HPDE6-E6E7 (cell line): ENCODE measurements at regions not wholly inside any gene's neighbourhood (a gene's known extent, or its start where the extent isn't known, plus 50 kb on each side); places are given as distances from the start of the nearest gene placed in this dataset.
"Not testable (repeated sequence)": the region's sequence is repeated elsewhere in the genome, so short reads cannot be mapped to it uniquely, and the experiment has no call there.

Experiments used
- DNase-seq: peaks from one replicate; pipeline ENCODE4 v3.0.0; 2011; ENCODE audit warnings: missing footprints; ENCODE audit errors: extremely low spot score

DNA sequence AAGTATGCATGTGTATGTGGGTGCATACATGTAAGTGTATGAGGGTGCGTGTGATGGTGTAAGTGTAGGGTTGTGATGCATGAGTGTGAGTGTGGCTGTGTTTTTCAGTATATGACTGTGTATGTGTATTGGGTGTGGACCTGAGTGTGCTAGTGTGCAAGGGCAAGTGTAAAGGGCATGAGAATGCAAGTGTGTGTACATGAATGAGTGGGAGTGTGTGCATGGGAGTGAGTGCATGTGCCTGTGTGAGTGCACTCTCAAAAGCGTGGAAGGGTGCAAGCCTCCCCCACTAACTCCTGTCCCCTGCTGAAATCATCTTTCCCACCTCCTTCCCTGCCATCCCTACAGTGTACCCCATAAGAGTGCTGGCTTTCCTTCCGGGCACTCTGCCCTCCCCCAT lies 225.1 kb upstream of the PRKX start:
- DNase-seq, result no peak

DNA sequence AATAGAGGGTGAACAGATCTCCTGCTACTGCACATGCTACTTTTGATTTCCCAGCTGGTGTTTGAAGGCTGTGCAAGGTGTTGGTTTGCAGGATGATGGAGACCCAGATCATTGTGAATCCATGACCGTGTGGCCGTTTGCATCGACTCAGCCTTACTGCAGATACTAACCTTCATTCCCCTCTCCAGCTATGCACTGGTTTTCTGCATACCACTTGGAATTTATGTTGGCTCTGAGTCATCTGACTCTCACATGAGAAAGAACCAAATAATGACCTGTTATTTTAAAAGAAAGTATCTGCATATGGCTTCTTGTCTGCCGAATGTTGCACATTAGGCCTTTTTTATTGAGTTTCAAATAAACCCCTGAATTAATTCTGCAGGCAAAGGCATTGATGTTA lies 221.7 kb upstream of the PRKX start:
- not testable (repeated sequence) for DNase-seq

DNA sequence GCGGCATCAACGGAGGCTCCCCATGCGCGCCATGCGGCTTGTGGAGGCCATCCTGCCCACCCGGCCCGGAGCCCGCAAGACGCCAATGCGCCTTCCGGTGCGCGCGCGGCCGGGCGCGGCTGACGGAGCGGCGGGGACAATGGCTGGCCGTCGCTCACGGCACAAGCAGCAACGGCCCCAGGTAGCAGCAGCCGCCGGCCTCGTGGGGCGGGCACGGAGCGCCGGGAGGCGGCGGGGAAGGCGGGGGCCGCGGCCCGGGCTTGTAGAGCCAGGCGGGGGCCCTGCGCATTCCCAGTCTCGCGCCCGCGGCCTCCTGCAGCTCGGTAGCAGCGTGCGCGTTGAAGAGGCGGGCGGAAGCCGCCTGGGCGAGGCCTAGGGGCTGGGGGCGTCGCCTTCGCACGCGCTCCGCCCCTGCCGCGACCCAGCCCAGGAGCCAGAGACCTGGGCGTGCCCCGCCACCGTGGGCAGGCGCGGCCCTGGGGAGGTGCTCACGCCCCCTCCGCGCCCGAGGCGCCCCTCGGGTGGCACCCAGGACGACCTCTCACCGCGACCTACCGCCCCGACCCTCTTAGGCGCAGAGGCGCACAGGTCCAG lies 207.1 kb upstream of the PRKX start:
- DNase-seq, result not testable (repeated sequence)

DNA sequence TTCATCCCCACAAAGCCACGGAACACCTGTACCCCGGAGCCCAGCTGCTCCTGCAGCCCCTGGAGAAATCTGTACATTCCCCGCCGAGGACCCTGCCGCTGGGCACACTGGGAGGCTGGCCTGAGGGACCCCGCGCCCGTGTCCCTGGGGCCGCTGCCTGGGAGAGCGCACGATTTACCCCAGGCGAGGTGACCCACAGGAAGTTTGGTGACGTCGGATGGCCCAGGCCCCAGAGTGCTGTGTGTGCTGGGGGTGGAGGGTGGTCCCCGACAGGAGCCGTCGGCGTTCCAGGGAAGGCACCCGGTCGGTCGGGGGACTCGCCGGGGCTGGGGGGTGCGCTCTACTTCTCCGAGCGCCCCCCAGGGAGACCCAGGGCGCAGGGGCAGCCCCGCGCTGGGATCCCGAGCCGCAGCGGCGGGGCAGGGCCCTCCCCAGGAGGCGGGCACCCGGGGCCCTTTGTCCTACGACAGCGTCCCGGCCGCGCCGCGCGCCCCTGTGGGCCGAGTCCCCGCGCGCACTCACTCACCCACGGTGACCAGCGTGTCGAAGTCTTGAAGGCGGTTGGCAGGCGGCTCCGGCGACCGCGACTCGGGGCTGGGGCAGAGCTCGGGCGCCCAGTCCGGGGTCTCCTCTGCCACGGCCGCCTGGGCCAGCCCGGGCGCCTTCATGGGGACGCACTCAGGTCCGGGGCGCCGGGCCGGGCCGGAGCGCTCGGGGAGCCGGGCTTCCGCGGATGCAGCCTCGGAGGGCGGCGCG lies 206.4 kb upstream of the PRKX start:
- DNase-seq, result not testable (repeated sequence)

DNA sequence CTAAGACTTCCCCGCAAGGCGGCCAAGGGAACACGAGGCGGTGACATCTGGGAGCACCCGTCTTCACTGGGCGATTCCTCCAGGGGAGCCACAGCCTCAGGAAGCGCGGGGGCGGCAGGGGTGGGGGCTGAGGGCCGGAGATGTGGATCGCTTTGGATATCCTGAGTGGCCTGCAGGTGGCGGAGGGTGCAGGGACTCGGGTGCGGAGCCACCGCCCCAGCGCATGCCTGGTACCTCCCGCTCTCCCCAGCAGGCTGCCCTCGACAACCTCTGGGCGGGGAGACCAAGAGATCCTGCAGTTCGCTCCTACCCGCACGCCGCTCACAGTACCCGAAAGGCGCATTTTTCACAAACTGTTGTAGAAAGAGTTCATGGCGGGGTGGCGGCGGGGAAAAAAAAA lies 201.4 kb upstream of the PRKX start:
- DNase-seq, result not testable (repeated sequence)

DNA sequence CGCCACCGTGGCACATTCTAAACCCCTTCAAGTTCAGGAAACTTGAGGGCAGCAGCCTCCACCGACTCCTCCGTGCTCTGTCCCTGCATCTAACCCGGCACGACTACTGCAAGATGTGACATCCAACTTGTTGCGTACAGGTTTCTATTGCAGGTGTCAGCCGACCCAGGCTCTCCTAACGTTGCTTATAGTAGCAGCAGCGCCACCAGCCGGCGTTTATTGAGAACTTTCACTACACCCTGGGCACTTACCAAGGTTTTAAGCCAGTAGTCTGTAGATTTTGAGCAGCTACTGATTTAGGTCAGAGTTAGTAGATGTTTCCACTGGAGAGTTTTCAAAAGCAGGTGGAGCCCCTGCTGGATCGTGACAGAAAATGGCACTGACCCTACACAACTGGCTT lies 200.6 kb upstream of the PRKX start:
- DNase-seq, result not testable (repeated sequence)

DNA sequence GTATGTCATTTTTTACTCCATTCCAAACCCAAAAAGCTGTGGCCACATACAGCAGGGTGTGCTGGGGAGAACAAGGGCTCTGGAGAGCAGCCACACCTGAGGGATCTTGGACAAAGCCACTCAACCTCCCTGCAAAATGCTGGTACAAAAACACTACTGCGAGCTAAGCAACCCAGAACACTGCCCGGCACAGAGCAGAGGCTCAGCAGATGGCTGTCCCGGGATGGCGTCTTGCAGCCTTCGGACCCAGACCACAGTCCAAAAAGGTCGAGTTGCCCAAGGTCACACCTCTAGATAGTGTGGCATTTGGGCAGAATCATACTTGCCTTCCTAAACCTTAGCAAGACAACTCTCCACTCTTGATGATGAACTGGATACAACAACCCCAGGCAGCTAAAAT lies 197.6 kb upstream of the PRKX start:
- DNase-seq, result not testable (repeated sequence)

DNA sequence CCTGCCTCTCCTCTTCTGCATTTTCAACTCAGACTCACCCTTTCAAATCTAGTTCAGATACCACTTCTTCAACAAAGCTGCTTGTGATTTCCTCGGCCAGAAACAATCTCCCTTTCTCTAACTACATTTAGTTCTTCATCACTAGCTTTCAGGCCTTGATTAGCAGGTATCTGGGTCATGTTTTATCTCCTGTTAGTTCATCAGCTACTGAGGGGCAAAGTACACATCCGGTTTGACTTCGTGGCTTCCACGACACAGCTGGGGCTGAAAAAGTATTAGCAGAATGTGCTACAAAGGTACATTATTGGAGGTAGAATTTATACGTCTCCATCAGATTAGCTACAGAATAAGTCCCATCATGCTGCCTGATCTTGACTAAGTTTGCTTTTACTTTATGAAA lies 197.2 kb upstream of the PRKX start:
- DNase-seq, result not testable (repeated sequence)

DNA sequence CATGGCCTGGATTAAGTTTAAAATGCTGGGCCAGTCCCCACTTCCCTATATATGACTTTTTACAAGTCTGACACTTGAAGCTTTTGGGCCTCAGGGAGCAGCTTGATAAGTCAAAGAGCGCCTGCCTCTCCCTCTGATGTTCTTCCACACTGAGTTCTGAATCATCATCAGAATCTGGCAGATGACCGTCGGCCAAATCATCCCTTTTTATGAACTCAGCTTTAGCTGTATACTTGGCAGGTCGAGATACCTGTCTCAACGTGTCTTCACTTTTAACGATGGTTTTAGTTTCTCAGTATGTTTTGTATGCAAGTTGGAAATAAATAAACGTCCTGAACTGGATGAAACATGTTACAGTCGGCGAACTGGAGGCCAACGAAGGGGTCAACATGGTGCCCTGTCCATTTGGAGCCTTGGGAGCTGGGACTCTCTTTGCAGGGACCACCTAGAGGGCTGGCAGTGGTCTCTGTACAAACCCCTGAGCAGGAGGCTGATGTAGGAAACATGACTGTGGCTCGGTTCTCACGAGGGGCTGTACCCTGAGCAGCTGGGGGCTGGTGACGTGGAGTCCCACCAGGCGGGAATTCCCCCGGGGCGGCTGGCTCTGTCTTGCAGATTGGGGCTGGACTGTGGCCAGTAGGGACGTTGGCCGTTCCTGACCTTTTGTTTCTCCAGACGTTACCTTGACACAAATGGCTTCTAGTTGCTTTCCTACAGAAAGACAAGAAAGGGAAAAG lies 192.2 kb upstream of the PRKX start:
- not testable (repeated sequence) for DNase-seq

DNA sequence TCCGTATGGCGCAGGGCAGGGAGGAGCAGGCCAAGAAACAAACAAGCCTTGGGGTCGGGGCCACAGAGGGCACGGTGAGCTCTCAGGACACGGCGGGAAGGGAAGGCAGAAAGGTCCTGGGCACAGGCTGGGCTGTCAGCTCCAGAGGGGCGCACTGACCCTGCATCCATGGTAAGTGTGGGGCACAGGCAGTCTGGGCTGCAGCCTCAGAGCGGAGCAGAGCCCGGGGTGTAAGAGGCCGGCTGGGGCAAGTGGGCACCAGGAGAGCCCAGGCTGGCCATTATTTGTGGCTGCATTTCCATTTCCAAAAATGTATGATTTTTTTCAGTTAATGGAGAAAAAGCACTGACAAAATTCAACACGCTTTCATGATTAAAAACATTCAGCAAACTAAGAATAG lies 188.8 kb upstream of the PRKX start:
- DNase-seq, result not testable (repeated sequence)

DNA sequence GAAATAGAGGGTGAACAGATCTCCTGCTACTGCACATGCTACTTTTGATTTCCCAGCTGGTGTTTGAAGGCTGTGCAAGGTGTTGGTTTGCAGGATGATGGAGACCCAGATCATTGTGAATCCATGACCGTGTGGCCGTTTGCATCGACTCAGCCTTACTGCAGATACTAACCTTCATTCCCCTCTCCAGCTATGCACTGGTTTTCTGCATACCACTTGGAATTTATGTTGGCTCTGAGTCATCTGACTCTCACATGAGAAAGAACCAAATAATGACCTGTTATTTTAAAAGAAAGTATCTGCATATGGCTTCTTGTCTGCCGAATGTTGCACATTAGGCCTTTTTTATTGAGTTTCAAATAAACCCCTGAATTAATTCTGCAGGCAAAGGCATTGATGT lies 183.3 kb upstream of the PRKX start:
- not testable (repeated sequence) for DNase-seq

DNA sequence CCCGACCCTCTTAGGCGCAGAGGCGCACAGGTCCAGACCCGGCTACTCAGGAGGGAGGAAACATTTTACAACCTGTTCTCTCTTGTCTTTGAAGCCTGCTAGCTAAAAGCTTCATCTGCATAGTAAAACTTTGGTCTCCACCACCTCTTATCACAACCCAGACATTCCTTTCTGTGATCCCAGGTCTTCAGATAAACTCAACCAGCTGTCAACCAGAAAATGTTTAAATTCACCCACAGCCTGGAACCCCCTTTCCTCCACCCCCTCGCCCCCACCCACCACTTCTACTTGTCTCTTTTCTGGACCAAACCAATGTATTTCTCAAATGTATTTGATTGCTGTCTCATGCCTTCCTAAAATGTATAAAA lies 169.1 kb upstream of the PRKX start:
- not testable (repeated sequence) for DNase-seq

DNA sequence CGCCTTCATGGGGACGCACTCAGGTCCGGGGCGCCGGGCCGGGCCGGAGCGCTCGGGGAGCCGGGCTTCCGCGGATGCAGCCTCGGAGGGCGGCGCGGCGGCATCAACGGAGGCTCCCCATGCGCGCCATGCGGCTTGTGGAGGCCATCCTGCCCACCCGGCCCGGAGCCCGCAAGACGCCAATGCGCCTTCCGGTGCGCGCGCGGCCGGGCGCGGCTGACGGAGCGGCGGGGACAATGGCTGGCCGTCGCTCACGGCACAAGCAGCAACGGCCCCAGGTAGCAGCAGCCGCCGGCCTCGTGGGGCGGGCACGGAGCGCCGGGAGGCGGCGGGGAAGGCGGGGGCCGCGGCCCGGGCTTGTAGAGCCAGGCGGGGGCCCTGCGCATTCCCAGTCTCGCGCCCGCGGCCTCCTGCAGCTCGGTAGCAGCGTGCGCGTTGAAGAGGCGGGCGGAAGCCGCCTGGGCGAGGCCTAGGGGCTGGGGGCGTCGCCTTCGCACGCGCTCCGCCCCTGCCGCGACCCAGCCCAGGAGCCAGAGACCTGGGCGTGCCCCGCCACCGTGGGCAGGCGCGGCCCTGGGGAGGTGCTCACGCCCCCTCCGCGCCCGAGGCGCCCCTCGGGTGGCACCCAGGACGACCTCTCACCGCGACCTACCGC lies 168.6 kb upstream of the PRKX start:
- not testable (repeated sequence) for DNase-seq

DNA sequence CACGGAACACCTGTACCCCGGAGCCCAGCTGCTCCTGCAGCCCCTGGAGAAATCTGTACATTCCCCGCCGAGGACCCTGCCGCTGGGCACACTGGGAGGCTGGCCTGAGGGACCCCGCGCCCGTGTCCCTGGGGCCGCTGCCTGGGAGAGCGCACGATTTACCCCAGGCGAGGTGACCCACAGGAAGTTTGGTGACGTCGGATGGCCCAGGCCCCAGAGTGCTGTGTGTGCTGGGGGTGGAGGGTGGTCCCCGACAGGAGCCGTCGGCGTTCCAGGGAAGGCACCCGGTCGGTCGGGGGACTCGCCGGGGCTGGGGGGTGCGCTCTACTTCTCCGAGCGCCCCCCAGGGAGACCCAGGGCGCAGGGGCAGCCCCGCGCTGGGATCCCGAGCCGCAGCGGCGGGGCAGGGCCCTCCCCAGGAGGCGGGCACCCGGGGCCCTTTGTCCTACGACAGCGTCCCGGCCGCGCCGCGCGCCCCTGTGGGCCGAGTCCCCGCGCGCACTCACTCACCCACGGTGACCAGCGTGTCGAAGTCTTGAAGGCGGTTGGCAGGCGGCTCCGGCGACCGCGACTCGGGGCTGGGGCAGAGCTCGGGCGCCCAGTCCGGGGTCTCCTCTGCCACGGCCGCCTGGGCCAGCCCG lies 167.9 kb upstream of the PRKX start:
- DNase-seq, result not testable (repeated sequence)

DNA sequence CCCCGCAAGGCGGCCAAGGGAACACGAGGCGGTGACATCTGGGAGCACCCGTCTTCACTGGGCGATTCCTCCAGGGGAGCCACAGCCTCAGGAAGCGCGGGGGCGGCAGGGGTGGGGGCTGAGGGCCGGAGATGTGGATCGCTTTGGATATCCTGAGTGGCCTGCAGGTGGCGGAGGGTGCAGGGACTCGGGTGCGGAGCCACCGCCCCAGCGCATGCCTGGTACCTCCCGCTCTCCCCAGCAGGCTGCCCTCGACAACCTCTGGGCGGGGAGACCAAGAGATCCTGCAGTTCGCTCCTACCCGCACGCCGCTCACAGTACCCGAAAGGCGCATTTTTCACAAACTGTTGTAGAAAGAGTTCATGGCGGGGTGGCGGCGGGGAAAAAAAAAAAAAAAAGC lies 162.9 kb upstream of the PRKX start:
- DNase-seq, result not testable (repeated sequence)

DNA sequence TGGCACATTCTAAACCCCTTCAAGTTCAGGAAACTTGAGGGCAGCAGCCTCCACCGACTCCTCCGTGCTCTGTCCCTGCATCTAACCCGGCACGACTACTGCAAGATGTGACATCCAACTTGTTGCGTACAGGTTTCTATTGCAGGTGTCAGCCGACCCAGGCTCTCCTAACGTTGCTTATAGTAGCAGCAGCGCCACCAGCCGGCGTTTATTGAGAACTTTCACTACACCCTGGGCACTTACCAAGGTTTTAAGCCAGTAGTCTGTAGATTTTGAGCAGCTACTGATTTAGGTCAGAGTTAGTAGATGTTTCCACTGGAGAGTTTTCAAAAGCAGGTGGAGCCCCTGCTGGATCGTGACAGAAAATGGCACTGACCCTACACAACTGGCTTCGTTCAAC lies 162.2 kb upstream of the PRKX start:
- DNase-seq, result not testable (repeated sequence)

DNA sequence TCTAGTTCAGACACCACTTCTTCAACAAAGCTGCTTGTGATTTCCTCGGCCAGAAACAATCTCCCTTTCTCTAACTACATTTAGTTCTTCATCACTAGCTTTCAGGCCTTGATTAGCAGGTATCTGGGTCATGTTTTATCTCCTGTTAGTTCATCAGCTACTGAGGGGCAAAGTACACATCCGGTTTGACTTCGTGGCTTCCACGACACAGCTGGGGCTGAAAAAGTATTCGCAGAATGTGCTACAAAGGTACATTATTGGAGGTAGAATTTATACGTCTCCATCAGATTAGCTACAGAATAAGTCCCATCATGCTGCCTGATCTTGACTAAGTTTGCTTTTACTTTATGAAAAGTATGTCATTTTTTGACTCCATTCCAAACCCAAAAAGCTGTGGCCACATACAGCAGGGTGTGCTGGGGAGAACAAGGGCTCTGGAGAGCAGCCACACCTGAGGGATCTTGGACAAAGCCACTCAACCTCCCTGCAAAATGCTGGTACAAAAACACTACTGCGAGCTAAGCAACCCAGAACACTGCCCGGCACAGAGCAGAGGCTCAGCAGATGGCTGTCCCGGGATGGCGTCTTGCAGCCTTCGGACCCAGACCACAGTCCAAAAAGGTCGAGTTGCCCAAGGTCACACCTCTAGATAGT lies 158.9 kb upstream of the PRKX start:
- not testable (repeated sequence) for DNase-seq

DNA sequence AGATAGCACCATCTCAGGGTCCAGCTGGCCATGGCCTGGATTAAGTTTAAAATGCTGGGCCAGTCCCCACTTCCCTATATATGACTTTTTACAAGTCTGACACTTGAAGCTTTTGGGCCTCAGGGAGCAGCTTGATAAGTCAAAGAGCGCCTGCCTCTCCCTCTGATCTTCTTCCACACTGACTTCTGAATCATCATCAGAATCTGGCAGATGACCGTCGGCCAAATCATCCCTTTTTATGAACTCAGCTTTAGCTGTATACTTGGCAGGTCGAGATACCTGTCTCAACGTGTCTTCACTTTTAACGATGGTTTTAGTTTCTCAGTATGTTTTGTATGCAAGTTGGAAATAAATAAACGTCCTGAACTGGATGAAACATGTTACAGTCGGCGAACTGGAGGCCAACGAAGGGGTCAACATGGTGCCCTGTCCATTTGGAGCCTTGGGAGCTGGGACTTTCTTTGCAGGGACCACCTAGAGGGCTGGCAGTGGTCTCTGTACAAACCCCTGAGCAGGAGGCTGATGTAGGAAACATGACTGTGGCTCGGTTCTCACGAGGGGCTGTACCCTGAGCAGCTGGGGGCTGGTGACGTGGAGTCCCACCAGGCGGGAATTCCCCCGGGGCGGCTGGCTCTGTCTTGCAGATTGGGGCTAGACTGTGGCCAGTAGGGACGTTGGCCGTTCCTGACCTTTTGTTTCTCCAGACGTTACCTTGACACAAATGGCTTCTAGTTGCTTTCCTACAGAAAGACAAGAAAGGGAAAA lies 153.8 kb upstream of the PRKX start:
- DNase-seq, result not testable (repeated sequence)

DNA sequence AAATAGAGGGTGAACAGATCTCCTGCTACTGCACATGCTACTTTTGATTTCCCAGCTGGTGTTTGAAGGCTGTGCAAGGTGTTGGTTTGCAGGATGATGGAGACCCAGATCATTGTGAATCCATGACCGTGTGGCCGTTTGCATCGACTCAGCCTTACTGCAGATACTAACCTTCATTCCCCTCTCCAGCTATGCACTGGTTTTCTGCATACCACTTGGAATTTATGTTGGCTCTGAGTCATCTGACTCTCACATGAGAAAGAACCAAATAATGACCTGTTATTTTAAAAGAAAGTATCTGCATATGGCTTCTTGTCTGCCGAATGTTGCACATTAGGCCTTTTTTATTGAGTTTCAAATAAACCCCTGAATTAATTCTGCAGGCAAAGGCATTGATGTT lies 144.9 kb upstream of the PRKX start:
- not testable (repeated sequence) for DNase-seq

DNA sequence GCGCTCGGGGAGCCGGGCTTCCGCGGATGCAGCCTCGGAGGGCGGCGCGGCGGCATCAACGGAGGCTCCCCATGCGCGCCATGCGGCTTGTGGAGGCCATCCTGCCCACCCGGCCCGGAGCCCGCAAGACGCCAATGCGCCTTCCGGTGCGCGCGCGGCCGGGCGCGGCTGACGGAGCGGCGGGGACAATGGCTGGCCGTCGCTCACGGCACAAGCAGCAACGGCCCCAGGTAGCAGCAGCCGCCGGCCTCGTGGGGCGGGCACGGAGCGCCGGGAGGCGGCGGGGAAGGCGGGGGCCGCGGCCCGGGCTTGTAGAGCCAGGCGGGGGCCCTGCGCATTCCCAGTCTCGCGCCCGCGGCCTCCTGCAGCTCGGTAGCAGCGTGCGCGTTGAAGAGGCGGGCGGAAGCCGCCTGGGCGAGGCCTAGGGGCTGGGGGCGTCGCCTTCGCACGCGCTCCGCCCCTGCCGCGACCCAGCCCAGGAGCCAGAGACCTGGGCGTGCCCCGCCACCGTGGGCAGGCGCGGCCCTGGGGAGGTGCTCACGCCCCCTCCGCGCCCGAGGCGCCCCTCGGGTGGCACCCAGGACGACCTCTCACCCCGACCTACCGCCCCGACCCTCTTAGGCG lies 130.2 kb upstream of the PRKX start:
- not testable (repeated sequence) for DNase-seq
